Stimulated activated CD4-positive, alpha-beta T cell treated with anti-CD3 and anti-CD28 coated beads, TNF-alpha, amount 100 ng/mL, for 4 hours (primary cell): ENCODE measurements at regions not wholly inside any gene's neighbourhood (a gene's known extent, or its start where the extent isn't known, plus 50 kb on each side); places are given as distances from the start of the nearest gene placed in this dataset.

Source experiments
- DNase-seq, 3 experiments: peaks; one replicate each; pipeline ENCODE4 v3.0.0-alpha.2; 2020; ENCODE audit warnings: low read depth in 3 of 3

DNA sequence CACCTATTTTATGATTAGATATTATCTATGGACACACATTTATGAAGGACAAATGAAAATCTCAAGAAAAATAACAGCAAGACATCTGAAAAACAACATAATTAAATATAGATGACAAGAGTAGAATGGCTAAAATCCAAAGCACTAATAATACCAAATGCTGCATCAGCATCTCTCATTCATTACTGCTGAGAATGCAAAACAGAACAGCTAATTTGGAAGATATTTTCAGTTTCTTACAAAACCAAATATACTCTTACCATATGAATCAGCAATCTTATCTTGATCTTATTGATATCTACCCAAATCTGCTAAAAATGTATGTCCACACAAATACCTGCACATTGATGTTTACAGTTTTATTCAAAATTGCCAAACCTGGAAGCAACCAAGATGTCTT lies 829.1 kb upstream of the MIR17HG start:
- DNase-seq, result no peak

DNA sequence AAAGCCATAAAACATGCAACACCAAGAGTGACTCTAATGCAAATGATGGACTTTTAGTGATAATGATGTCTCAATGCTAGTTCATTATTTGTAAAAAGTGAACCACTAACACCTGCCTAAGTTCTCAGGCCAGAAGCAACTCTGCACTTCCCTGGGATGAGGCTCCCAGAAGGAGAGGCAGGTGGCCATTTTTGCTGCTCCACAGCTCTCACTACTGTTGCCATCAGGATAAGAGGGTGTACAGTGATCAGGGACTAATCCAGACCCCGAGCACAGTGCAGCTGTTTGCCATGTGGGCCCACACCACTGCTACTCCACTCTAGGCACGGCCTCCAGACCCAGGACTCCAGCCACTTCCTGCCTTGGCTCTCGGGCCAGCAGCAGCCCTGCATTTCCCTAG lies 828.3 kb upstream of the MIR17HG start:
- no peak for DNase-seq

DNA sequence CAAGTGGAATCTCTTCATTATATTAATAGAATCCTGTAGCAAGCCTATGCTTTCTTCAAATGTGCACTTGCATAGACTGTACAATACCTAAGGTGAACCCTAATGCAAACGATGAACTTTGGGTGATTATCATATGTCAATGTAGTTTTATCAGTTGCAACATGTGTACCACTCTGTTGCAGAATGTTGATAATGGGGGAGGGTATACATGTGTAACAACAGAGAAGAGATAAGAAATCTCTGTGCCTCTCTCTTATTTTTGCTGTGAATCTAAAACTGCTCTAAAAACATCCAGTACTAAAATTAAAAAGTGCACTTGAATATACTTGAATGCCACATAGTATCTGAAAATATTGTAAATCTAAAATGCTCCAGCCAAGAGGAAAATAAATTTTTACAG lies 820.8 kb upstream of the MIR17HG start:
- DNase-seq, result no peak

DNA sequence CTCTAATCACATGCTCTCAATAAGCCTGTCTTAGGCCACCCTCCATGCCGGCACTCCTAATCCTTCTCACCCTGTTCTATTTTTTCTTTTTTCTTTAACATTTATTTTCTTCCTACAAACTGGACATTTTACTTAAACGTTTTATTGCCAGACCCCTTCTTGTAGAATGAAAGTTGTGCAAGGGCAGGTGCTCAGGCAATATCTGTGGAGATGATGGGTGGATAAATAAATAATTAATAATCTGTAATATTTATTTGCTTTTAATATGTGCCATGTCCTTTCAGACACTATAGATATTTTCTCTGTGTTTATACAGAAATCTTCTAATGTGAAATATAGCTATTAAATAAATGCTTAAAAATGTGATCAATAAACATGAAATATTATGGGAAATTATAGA lies 815.7 kb upstream of the MIR17HG start:
- no peak for DNase-seq

DNA sequence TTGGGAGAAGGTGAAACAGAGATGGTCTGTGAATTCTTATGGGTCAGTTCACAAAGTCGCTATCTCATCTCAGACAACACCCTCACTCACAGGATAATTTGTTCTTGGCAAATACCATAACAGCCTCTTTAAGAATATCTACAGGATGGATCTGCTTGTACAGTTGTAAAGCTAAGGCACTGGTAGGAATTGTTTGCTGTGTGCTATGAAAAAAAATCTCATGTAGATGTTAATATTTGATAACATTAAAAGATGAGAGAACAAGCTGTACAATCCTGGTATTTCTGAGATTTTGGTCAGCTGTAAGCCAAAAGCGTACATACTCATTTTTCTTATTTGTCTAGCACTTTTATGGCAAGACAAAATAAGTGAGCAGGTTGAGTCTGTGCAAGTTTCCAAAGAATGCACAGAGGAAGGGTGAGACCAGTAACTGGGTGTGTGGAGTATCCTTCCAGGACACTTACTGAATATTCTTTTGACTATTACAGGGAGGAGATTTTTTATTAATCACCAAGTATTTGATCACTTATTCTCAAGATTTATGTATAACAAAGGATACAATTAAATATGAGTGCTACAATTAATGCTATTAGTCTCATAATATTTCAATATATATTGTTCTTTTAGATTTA lies 814.5 kb upstream of the MIR17HG start:
- no peak for DNase-seq

DNA sequence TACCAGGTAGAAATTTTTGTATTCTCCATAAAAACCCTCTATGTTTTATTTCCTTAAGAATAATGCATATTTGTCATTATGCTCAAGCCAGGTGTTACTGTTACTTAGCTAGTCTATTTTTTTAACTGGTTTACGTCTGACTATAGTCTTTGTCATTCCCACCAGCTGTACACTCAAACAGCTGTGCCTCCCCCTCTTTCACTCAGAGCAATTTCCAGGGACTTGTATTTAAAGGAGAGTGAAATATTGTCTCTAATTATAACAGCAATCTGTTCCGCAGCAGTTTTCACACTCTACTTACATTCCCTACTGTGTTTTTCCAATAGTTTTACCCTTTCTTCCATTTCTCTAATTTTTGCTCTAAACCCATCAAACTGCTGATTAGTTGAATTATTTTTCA lies 813.6 kb upstream of the MIR17HG start:
- DNase-seq, result no peak

DNA sequence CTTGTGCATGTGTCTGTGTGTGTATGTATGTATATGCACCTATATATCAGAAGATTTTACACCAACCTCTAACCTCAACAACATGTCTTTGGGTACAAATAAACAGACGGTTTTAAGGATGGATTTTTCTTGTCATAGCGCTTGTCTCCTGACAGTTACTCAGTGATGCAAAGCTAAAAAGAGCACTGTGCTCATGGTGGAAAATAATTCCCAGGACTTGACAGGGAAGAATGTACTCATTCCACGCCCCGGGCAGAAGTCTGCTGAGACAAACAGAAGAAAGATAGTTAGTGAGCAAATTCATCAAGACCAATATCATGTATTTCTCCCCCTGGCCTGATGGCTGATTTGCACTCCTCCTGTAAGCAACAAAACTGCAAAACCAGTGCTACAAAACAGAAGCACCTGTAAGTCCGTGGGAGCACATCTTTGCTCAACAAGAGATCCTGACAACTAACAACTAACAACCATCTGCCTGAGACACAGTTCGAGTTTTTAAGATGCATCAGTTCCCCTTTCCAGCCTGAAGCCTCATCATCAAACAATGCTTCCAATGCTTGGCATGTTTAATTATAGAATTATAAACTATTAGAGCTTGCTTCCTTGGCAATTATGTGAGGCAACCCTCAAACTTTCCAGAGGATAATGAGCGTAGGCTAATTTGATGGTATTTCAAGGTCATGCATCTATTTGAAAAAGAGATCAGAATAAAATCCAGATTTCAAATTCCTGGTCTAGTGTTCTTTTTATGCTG lies 812.7 kb upstream of the MIR17HG start:
- no peak for DNase-seq

DNA sequence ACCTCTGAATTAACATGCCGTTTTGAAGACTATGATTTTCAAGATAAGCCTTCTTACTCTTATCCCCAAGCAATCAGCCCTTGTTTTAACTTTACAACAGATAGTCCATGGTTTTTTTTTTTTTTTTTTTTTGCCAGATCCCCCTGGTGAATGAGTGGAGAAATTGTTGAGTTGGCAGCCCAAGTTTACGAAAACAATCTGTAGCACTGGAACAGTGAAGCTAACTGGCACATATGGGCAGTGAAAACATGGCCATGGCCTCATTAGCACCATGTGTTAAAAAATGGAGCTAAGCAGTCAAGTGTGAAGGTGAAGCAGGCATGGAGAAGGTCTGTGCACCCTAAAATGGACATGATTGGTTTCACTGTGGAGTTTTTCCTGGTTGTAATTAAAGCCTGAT lies 812.1 kb upstream of the MIR17HG start:
- DNase-seq, result no peak

DNA sequence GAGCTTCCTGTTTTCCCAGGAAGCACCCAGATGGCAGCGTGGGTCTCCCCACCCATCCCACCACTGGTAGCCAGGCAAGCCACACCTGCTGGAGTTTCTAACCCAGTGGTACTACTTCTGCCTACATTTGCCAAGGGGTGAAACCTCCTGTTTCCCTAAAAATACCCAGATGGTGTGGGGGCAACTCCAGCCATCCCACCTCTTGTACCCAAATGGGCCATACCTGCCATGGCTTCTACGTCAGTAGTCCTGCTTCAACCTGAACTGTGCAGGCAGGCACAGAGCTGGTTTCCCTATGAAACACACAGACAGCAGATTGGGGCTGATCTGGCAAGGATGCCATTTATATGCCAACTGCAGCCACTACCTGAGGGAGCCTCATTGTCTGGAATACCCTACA lies 809.4 kb upstream of the MIR17HG start:
- no peak for DNase-seq

DNA sequence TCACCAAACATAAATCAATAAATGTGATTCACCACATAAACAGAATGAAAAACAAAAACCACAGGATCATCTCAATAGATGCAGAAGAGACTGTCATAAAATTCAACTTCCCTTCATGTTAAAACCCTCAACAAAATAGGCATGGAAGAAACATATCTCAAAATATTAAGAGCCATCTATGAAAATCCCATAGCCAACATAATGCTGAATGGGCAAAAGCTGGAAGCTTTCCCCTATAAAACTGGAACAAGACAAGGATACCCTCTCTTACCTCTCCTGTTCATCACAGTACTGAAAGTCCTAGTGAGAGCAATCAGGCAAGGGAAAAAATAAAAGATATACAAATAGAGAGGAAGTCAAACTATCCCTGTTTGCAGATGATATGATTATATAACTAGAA lies 806.1 kb upstream of the MIR17HG start:
- no peak for DNase-seq

DNA sequence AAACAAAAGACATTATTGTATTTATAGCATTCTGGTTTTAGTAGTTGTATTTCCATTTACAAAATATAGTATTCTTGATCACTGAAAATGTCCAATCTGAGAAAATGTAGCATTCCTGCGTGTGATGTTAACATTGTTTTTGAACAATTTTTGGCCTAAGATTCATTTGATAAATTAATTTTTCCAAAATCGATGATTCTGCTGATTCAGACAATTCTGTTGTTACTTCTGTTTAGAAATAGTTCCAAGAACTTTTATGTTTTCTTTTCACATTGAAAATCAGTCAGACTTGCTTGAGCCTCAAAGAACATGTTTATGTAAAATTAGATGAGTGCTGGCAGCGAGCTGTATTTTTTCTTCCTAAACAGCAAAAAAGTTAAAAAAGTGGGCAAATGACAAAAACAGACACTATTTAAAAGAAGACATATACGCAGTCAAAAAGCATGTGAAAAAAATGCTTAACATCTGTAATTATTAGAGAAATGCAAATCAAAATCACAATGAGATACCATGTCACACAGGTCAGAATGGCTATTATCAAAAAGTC lies 804.5 kb upstream of the MIR17HG start:
- DNase-seq, result no peak

DNA sequence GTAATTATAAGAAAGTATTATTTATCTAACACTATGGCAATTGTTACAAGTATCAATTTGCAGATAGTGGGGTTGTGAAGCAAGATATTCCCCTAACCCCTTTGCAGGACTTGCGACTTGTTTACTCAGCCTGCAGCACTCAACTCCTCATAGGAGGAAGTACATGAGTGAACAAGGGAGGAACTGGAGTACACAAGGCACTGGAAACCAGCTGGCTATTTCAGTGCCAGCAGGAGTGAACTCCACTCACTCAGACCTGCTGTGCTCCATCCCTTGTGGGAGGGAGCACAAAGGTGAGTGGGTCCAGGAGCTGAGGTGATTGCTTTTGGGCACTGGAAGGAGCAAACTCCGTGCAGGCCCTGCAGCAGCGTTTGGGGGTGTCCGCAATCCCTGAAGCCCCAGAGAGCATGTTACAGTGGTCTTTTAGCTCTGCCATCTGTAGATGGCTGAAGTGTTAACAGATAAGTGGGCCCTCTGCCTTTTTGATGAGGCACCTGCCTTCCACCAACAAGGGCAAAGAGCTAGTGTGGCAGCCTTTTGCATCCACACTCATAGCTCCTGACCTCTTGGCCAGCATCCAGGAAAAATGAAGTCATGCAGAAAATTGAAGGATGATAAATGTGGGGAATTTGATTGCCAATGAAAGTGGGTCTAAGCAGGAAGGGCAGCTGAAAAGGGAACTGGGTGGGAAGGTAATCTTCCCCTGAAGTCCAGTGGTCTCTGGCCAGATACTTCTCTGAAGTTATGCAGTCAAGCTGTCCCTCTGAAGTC lies 802.2 kb upstream of the MIR17HG start:
- no peak for DNase-seq

DNA sequence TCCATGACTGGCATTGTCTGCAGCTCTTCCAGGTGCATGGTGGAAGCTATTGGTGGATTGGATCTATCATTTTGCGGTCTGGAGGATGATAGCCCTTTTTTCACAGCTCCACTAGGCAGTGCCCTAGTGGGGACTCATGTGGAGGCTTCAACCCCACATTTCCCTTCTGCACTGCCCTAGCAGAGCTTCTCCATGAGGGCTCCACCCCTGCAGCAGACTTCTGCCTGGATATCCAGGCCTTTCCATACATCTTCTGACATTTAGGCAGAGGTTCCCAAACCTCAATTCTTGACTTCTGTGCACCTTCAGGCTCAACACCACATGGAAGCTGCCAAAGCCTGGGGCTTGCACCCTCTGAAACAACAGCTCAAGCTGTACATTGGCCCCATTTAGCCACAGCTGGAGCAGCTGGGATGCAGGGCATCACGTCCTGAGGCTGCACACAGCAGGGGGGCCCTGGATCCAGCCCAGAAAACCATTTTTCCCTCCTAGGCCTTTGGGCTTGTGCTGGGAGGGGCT lies 800.2 kb upstream of the MIR17HG start:
- DNase-seq, result no peak

DNA sequence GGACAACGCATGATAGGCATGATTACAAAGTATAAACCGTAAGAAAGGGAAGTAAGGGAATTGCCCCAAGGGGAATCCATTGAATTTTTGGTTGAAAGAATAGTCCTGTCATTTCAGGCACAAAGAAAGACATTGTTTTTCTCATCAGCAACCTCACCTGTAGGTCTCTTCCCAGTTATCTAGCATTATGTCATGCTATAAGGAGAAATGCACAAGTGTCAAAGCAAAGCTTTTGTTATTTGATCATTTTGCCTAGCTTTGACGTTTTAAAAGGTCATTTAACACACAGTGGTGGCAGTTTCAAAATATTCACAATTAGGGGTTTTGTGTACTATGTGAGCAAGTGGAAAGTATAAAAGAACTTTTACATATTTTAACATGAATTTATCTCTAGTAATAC lies 796.2 kb upstream of the MIR17HG start:
- DNase-seq, result no peak

DNA sequence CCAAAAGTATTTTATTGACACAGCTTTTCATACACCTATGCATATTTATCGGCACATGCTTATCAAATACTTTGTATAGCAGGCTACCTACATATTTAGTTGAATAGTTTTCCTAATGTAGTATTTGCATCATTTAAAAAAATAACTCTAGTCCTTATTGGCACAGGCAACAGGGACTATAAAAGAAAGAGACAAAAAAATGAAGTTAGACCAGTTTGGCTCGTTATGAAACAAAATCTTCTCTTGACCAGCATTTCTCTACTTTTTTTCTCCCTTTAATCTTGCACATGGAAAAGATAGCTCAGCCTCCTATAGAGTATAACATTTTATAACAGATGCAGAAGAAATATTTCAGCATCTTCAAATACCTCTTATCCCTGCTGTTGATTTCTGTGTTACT lies 794.8 kb upstream of the MIR17HG start:
- no peak for DNase-seq

DNA sequence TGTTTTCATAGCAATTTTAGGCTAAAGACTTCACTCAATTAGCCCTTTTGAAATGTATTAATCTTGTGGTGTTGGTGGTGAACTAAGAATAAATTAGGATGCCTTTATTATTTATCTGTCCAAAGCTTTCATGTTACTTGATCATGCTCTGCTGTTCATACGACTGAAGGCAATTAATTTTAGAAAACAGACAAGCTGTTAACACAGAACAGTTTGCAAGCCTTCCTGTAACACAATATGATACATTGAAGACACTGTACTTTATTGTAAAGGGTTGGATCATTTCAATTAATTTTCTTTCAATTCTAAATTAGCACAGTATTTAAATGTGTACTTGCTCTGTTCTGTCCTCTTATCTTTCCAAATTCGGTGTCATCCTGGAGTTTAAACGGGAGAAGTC lies 794.3 kb upstream of the MIR17HG start:
- no peak for DNase-seq

DNA sequence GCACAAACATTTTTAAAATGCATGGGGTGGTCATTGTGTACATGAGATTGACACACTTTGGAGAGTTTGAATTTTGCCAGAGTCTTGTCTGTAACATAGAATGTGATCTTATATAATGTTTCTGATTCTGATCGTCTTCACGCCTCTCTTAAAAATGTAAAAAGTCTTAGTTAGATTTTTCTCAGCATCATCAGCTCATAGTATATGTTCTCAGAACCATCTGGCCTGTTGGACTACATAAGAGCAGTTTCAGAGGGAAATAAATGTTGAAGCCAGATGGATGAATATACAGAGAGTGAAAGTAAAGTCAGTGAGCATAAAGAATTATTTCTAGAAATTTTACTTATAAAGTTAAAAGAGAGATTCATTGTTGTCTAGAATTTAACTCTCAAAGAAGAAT lies 789.9 kb upstream of the MIR17HG start:
- DNase-seq, result no peak

DNA sequence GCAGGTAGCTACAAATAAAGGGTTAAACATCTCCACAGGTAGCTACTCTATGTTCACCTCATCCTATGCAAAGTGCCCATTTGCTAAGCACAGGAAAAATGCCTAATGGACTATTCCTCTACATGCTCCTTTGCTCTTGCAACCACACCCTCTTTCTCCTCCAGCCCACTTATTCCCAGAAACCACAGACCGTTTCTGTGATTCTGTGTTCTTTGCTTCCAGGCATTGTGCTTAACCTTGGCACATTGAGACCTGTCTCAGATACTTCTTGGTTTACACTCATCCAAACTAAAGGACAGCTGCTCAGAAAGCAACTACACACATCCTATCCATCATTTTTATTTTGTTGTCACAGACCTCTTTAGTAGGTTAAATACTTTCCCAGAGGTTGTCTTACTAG lies 785.0 kb upstream of the MIR17HG start:
- DNase-seq, result no peak

DNA sequence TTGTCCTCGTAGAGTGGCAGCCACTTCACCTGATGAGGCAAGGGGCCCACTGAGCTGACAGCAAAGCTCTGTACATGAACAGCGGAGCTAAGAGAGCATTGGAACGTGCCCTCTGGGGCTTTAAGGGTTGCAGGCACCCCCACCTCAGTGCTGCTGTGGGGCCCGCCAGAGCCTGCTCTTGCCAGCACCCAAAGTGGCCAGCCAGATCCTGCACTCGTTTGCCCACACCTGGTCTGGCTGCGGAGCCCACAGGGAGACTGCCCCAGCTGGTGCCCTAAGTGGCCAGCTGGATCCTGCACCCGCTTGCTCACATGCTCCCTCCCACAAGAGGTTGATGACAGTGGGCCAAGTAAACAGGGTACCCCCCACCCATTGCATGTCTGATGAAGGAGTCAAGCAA lies 783.4 kb upstream of the MIR17HG start:
- no peak for DNase-seq

DNA sequence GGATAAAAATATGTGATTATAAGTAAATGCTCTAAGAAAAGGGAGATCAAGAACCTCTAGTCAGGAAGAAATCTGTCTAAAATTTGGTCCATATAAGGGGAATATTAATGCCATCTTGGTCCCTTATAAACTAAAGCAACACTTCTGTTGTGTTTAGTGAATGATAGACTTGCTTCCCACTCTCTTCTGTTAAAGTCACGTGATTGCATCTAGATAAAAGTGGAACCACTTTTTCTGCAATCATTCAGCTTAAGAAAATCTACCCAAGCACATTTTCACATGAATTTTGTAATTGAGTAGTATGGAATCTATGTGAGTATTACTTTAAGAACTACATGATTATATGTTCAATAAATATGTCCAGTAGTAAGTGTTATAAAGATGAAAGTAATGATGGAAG lies 782.9 kb upstream of the MIR17HG start:
- DNase-seq, result no peak

DNA sequence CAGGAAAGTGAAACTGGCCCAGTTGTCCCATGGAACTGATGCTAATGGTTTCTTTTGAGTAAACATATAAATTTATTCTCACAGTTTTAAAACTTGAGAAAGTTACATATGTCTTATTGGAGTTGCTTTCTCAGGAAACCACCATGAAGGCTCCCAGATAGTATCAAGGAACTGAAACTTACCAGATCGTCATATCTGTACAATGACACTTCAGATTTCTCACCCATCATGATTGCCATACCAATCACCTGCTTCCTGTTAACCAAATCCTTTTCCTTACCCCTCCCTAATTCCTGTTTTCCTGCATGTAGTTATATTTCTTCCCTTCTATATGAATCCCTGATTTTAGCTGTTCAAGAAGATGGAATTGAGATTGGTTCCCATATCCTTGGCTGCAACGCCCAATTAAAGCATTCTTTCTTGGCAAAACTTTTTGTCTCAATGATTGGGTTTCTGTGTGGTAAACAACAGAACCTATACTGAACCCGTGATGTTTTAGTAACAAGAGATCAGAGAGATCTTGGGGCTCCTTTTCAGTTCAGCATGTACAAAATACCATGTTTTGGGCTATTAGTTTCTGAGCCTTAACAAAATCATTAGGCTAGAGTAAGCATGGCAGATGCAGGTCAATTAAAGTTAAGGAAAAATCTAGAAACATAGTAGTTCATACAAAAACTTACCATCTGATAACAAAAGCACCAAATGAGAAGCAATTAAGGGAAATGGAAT lies 781.3 kb upstream of the MIR17HG start:
- no peak for DNase-seq

DNA sequence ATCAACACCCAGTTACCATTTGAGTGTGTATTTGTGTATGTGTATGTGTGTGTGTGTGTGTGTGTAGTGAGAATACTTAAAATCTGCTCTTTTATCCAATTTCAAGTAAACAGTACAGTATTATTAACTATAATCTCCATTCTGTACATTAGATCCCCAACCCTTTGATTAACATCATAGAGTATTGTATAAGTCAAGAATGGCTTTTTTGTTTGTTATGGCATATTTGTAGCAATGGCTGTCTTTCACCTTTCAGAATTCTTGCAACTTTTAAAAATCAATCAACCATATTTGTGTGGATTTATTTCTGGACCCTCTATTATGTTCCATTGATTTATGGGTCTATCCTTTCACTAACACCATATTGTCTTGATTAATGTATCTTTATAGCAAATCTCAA lies 779.3 kb upstream of the MIR17HG start:
- DNase-seq, result no peak
